Testis (tissue), 2 donors: ENCODE measurements at regions not wholly inside any gene's neighbourhood (a gene's known extent, or its start where the extent isn't known, plus 50 kb on each side); places are given as distances from the start of the nearest gene placed in this dataset.
"Not testable (repeated sequence)": the region's sequence is repeated elsewhere in the genome, so short reads cannot be mapped to it uniquely, and the experiment has no call there.

Experiments used
- POLR2A ChIP-seq: fragments of 450-650 bp; IDR thresholded peaks from one replicate; pipeline ENCODE4 v1.6.1; 2017; ENCODE audit warnings: antibody characterized with exemption, mild to moderate bottlenecking, moderate library complexity
- TF ChIP-seq, protein P1 (sequence below), 3 experiments: fragments of 450-650 bp in 2 of 3; fragments of 200-600 bp in 1 of 3; sonication (generic) in 1 of 3; IDR thresholded peaks; one replicate each; pipeline ENCODE4 v1.5.1; 2016 to 2019; ENCODE audit warnings: antibody characterized with exemption in 3 of 3, mild to moderate bottlenecking in 2 of 3, moderate library complexity in 1 of 3

DNA sequence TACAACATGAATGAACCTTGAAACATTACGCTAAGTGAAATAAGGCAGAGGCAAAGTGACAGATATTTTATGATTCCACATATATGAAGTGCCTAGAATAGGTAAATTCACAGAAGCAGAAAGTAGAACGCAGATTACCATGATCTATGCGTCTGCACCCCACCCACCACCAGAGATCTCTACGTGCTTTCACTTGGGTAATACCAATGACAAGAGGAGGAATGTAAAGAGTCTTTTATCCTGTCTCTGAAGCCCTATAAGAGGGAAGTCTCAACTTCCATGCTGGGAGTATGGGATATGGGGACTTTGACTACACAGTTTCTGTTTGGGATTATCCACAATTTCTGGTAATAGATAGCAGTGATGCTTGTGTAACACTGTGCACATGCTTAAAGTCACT is 127.6 kb downstream of the SPATA31A1 start:
- TF ChIP-seq, protein P1, sequence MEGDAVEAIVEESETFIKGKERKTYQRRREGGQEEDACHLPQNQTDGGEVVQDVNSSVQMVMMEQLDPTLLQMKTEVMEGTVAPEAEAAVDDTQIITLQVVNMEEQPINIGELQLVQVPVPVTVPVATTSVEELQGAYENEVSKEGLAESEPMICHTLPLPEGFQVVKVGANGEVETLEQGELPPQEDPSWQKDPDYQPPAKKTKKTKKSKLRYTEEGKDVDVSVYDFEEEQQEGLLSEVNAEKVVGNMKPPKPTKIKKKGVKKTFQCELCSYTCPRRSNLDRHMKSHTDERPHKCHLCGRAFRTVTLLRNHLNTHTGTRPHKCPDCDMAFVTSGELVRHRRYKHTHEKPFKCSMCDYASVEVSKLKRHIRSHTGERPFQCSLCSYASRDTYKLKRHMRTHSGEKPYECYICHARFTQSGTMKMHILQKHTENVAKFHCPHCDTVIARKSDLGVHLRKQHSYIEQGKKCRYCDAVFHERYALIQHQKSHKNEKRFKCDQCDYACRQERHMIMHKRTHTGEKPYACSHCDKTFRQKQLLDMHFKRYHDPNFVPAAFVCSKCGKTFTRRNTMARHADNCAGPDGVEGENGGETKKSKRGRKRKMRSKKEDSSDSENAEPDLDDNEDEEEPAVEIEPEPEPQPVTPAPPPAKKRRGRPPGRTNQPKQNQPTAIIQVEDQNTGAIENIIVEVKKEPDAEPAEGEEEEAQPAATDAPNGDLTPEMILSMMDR (IDR thresholded peaks at IDR 0.05): not testable (repeated sequence)
- TF ChIP-seq POLR2A: not testable (repeated sequence)
